Raji (cell line): ENCODE measurements at regions not wholly inside any gene's neighbourhood (a gene's known extent, or its start where the extent isn't known, plus 50 kb on each side); places are given as distances from the start of the nearest gene placed in this dataset.

Experiments used
- POLR2A ChIP-seq: IDR thresholded peaks from 2 replicates; pipeline ENCODE4 v1.6.1; 2011; ENCODE audit warnings: low read depth, low read length, control low read depth; ENCODE audit not compliant: insufficient read depth

- 0 out of 2 replicates have a peak, but pooled peaks have one; percentile 37 for TF ChIP-seq POLR2A
Observed at GRCh38 chr12:14257734-14258574, 107.5 kb upstream of the ATF7IP start.

- TF ChIP-seq POLR2A, result no peak
Observed at GRCh38 chr12:14258575-14258940, 106.9 kb upstream of the ATF7IP start.

DNA sequence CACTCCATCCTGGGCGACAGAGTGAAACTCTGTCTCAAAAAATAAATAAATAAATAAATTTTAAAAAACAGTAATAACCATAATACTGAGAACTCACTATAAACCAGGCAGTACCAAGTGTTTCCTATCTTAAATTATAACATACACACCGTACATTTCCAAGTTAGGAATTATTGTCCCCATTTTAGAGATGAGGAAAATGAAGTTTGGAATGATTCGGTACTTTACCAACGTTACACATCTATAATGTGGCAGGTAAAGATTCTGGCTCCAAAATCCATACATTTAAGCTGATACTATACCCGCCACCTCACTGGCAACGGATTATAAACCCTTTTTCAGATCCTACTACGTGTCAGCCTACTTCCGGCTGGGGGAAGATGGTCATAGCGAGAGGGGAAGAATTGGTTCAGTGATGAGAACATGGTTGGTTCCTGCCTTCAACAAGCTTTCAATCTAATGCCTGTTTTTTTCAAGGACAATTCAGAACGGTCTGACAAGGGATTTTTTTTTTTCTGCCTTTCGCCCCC lies 105.9 kb upstream of the ATF7IP start:
- no peak for TF ChIP-seq POLR2A

GRCh38 chr12:14260011-14260993 lies 105.2 kb upstream of the ATF7IP start:
- TF ChIP-seq POLR2A, result no peak

DNA sequence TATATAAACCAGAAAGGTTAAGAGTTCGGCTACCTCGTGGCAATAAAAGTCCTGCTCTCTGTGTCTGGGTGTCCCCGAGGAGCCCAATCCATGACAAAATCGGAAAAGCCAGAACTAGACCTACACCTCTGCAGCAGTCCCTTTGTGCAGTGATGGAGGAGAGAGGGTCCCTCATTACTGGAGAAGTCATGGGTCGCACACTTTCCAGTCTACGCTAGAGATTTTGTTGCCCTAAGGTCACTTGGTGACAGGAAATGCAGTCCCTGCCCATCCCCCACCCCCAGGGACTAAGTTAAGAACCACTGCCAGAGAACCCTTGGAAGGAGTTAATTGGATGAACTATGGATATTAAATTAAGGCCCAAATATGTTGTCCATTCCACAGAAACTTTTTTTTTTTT lies 104.4 kb upstream of the ATF7IP start:
- no peak for TF ChIP-seq POLR2A

DNA sequence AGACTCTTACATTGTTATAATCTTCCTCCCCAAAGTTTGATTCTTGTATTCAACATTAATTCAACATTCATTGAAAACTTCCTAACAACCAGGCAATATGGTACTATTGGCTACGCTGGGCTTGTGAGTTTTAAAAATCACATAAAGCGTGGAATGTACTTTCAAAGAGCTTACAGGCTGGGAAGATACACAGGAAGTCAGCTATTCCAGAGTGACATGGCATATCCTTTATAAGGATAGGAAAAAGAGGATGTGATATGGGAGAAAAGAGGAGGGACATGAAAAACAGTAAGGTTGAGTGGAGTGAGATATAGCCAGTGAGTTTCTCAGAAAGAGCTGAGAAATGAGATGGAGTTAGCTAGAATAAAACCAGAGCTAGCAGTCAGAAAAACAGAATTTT lies 103.6 kb upstream of the ATF7IP start:
- TF ChIP-seq POLR2A, result no peak

DNA sequence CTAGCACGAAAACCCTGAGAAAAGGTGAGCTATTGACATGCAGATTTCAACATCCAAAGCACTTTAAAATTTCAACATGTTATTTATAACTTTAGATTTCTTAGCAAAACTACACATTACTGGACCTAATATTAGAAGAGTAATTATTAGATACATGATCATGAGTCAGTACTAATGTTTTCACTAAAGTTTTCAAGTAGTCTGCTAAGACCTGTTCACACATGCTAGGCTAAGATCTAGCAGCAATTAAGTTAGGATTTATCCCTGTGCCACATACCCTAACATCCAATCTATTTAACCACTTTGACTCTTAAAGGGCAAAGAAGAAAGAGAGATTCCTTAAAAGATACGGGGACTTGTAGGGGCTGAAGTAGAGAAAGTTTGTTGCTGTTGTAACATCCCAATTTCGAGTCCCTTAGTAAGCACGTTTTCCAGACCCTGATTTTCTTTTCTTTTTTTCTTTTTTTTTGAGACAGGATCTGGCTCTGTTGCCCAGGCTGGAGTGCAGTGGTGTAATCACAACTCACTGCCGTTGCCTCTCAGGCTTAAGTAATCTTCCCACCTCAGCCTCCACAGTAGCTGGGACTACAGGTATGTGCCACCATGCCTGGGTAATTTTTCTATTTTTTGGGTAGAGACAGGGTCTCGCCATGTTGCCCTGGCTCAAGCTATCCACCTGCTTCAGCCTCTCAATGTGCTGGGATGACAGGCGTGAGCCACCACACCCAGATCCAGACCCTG lies 102.5 kb upstream of the ATF7IP start:
- no peak for TF ChIP-seq POLR2A

DNA sequence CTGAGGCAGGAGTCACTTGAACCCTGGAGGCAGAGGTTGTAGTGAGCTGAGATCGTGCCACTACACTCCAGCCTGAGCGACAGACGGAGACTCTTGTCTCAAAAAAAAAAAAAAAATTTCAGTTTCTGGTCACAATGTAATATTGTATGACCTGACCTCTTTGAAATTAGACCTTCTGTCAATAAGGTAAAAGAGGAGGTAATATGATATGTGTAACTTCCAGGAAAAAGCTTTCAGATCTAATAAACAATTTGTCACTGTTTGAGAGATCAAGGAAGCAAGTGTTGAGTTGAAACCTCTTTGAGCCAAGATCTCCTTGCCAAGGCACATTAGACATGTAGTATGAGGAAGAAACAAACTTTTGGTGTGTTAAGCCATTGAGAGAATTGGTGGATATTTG lies 101.7 kb upstream of the ATF7IP start:
- no peak for TF ChIP-seq POLR2A

DNA sequence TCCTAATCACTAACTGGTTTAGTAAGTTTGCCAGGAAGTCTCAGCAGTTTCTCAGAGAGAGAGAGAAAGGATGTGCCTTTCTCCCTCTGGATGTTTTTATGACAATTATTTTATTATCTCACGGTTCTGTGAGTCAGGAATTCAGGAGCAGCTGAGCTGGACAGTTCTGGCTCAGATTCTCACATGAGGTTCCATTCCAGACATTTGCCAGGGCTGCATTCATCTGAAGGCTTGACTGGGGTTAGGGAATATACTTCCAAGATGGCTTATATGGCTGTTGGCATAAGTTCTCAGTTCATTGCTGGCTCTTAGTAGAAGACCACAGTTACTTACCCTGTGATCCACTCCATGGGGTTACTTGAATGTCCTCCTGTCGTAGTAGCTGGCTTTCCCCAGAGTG lies 101.2 kb upstream of the ATF7IP start:
- TF ChIP-seq POLR2A, result no peak

GRCh38 chr12:14264778-14265177 lies 100.7 kb upstream of the ATF7IP start:
- no peak for TF ChIP-seq POLR2A

GRCh38 chr12:14268120-14268515 lies 97.4 kb upstream of the ATF7IP start:
- TF ChIP-seq POLR2A, result no peak

DNA sequence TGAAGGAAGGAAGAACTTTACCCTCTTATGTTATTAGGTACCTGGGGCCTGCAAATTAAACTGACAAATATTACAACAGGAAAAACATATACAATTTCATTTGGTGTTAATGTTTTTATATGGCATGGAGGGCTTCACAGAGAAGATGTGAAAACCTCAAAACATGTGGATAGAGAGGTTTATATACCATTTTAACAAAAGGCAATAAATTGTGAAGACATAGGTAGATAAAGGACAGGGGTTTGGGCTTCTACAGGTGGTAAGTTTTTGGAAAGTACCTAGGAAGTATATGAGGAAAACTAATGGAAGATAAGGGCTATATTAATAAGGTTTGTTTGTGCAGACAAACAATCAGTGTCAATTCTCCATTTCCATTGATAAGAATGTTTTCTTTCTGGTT lies 95.1 kb upstream of the ATF7IP start:
- no peak for TF ChIP-seq POLR2A

GRCh38 chr12:14272956-14273912 lies 92.2 kb upstream of the ATF7IP start:
- TF ChIP-seq POLR2A, result 0 out of 2 replicates have a peak, but pooled peaks have one; percentile 36

- TF ChIP-seq POLR2A, result peak; percentile 25; the same call in 1 of the 2 replicates
Observed at GRCh38 chr12:14273913-14274311, 91.6 kb upstream of the ATF7IP start.
